A673 (cell line): ENCODE measurements at regions not wholly inside any gene's neighbourhood (a gene's known extent, or its start where the extent isn't known, plus 50 kb on each side); places are given as distances from the start of the nearest gene placed in this dataset.

Experiments
- BruUV-seq: library from RNA; stranded (reverse); fragments of 400-500 nt; replicated peaks from 2 replicates; lab custom pipeline; 2021; lab: Mats Ljungman, UMichigan
- CTCF ChIA-PET: fragments of 300-600 bp; sonication (Branson Sonifier 250); formaldehyde crosslinking; loops from one replicate; lab custom pipeline; 2022; ENCODE audit warnings: antibody characterized with exemption; lab: Charles Lee
- POLR2A ChIA-PET: fragments of 300-600 bp; sonication (Branson Sonifier 250); formaldehyde crosslinking; loops from one replicate; lab custom pipeline; 2022; ENCODE audit warnings: antibody characterized with exemption; ENCODE audit not compliant: low non-redundant PET; lab: Charles Lee
- DNase-seq: peaks from one replicate; pipeline ENCODE4 v3.0.0-alpha.2; 2015; ENCODE audit warnings: low spot score
- H3K27ac ChIP-seq: fragments of 200-600 bp; sonication (generic); 2 replicates; pipeline ENCODE4 v1.5.1; 2016; ENCODE audit warnings: mixed run types, low read depth, mild to moderate bottlenecking, mixed read lengths, antibody characterized with exemption, low read length; ENCODE audit not compliant: poor library complexity, severe bottlenecking
- H3K27me3 ChIP-seq: fragments of 200-600 bp; sonication (generic); replicated peaks from 2 replicates; pipeline ENCODE4 v1.6.1; 2017; ENCODE audit warnings: mixed run types, low read depth, mild to moderate bottlenecking, mixed read lengths, antibody characterized with exemption, low read length; ENCODE audit not compliant: insufficient read depth, poor library complexity
- H3K36me3 ChIP-seq: fragments of 200-600 bp; sonication (generic); 2 replicates; pipeline ENCODE4 v1.6.1; 2016; ENCODE audit warnings: mixed run types, mild to moderate bottlenecking, mixed read lengths, antibody characterized with exemption, low read length; ENCODE audit not compliant: insufficient read depth, poor library complexity, severe bottlenecking
- H3K4me1 ChIP-seq: fragments of 200-600 bp; sonication (generic); 2 replicates; pipeline ENCODE4 v1.6.1; 2017; ENCODE audit warnings: mixed run types, mild to moderate bottlenecking, mixed read lengths, antibody characterized with exemption, low read length; ENCODE audit not compliant: insufficient read depth, poor library complexity, severe bottlenecking
- H3K4me3 ChIP-seq: fragments of 200-600 bp; sonication (generic); 2 replicates; pipeline ENCODE4 v1.5.1; 2016; ENCODE audit warnings: low read depth, mixed run types, mild to moderate bottlenecking, mixed read lengths, low read length; ENCODE audit not compliant: poor library complexity, severe bottlenecking
- H3K9me3 ChIP-seq: fragments of 200-600 bp; sonication (generic); 2 replicates; pipeline ENCODE4 v1.6.1; 2016; ENCODE audit warnings: mixed run types, low read depth, mild to moderate bottlenecking, mixed read lengths, antibody characterized with exemption, low read length; ENCODE audit not compliant: poor library complexity, severe bottlenecking
- EZH2 ChIP-seq: fragments of 200-600 bp; sonication (generic); IDR thresholded peaks from 2 replicates; pipeline ENCODE4 v1.6.1; 2017; ENCODE audit warnings: borderline replicate concordance, low read depth, mild to moderate bottlenecking, mixed read lengths, antibody characterized with exemption, low read length; ENCODE audit not compliant: poor library complexity, severe bottlenecking
- intact Hi-C: fragments of 100-400 bp; cut with micrococcal nuclease; formaldehyde crosslinking; loops from one replicate; pipeline ENCODE4 v1.10.0; 2022; ENCODE audit not compliant: unreplicated experiment
- TF ChIP-seq, protein P1 (sequence below): fragments of 300-800, 200-600 bp; sonication (generic); conservative IDR thresholded peaks from 2 replicates; pipeline ENCODE4 v1.5.1; 2017; ENCODE audit warnings: low read depth, mild to moderate bottlenecking, antibody characterized with exemption, low read length, moderate library complexity, mixed read lengths

DNA sequence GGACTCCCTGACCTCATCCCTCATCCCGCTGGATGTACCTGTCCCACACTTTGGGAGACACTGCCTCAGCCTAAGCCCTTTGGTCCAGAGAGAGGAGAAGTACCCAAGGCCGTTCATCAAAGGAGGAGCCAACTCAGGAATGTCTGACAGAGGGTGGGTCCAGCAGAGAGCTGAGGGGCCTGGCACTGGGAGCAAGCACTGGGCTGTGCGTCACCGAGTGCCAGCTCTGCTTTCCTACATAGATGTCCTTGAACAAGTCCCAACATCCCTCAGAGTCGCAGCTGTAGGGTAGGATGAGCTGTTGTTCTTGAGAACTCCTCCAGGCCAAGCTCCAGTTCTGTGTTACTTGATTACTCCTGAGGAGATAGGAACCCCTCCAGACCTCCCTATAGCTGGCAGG is 68.8 kb upstream of the ACOT11 start:
- intact Hi-C loops, result no loop called here
- ChIA-PET POLR2A (no interaction called here), CTCF (no interaction called here)
- no peaks in the 10 kb centered on the region for H3K27me3 ChIP-seq
- H3K4me1 ChIP-seq, result peaks cover 6% of the 10 kb centered on the region
- no peaks in the 10 kb centered on the region for H3K9me3 ChIP-seq
- no peak for DNase-seq
- TF ChIP-seq, protein P1, sequence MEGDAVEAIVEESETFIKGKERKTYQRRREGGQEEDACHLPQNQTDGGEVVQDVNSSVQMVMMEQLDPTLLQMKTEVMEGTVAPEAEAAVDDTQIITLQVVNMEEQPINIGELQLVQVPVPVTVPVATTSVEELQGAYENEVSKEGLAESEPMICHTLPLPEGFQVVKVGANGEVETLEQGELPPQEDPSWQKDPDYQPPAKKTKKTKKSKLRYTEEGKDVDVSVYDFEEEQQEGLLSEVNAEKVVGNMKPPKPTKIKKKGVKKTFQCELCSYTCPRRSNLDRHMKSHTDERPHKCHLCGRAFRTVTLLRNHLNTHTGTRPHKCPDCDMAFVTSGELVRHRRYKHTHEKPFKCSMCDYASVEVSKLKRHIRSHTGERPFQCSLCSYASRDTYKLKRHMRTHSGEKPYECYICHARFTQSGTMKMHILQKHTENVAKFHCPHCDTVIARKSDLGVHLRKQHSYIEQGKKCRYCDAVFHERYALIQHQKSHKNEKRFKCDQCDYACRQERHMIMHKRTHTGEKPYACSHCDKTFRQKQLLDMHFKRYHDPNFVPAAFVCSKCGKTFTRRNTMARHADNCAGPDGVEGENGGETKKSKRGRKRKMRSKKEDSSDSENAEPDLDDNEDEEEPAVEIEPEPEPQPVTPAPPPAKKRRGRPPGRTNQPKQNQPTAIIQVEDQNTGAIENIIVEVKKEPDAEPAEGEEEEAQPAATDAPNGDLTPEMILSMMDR, result no peak
- TF ChIP-seq EZH2, result no peak
- no peaks in the 10 kb centered on the region for H3K36me3 ChIP-seq
- no TSS peak for BruUV-seq
- no peak overlapping the region for H3K27ac ChIP-seq
- no peak overlapping the region for H3K4me3 ChIP-seq

DNA sequence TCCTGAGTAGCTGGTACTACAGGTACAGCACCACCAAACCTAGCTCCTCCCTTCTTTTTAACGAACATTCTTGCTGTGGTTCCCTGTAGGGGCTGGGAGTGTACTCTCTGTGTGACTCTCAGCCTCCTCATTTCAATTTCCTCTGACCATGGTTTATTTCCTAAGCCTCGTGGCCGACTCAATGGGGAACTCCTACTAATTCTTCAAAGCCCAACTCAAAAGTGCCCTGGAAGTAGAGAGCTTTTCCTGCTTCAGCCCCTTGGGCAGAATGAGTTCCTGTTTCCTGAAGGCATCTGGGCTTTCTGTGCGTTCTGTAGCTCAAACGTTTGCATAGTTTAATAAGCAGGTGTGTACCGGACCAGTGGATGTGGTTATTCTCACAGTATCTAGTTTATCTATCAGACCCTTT is 70.9 kb upstream of the ACOT11 start:
- intact Hi-C loops, result no loop called here
- Histone ChIP-seq H3K36me3 (no peaks in the 10 kb centered on the region), H3K4me3 (no peak overlapping the region), H3K9me3 (no peaks in the 10 kb centered on the region), H3K27me3 (no peaks in the 10 kb centered on the region), H3K27ac (no peak overlapping the region), H3K4me1 (peaks cover 6% of the 10 kb centered on the region)
- ChIA-PET CTCF (interaction anchor here (0.5 kb wide), 1 partner anchor 12 kb away, joined by 6 read pairs; no protein-coding TSS in a partner anchor), POLR2A (no interaction called here)
- BruUV-seq, result no TSS peak
- TF ChIP-seq, protein P1, result no peak
- no peak for TF ChIP-seq EZH2
- DNase-seq, result no peak

DNA sequence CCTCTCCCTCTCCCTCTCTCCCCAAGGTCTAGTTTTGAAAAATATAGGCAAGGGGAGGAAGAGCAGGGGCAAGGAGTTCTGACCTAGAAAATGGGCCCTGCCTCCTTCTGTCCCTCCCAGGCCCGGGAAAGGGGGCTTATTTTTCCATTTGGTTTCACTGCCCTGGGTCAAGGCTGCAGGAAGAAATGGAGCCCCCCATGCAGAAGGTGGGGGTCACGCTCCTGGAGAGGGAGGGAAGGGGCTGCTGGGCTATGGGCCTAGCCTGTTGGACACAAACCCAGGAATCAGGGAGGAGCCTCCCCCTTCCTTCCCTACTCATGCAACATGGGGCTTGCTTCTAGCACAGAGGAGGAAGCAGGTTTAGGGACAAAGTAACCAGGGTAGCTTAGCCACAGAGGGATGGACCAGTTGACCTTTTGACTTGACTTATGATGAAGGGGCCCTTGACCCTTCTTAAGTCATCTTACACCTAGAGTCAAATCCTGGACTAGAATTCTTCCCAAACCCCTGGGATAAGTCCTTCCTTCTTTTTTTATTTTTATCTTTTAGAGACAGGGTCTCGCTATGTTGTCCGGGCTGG is 70.4 kb upstream of the SSBP3 start:
- Histone ChIP-seq H3K27ac (no peak overlapping the region), H3K4me3 (no peak overlapping the region), H3K9me3 (no peaks in the 10 kb centered on the region), H3K27me3 (no peaks in the 10 kb centered on the region), H3K36me3 (no peaks in the 10 kb centered on the region), H3K4me1 (peaks cover 6% of the 10 kb centered on the region)
- DNase-seq, result no peak
- intact Hi-C loops, result no loop called here
- POLR2A ChIA-PET, result no interaction called here
- BruUV-seq, result no TSS peak
- CTCF ChIA-PET, result no interaction called here
- no peak for TF ChIP-seq EZH2
- TF ChIP-seq, protein P1, result no peak
